ENCODE measurements at regions not wholly inside any gene's neighbourhood (a gene's known extent, or its start where the extent isn't known, plus 50 kb on each side); places are given as distances from the start of the nearest gene placed in this dataset.

- ATAC-seq (no peak), DNase-seq (no peak)
- Histone ChIP-seq H3K79me2 (ENCODE audit: low read length) (peaks cover 58% of the 10 kb centered on the region), H3K4me3 (ENCODE audit: low read length) (no peak overlapping the region), H2AFZ (ENCODE audit: low read length) (no peak overlapping the region), H3K9ac (ENCODE audit: low read length) (no peak overlapping the region), H3K9me3 (ENCODE audit: low read length) (no peaks in the 10 kb centered on the region), H3K4me1 (ENCODE audit: insufficient read depth, low read length) (no peaks in the 10 kb centered on the region; the same call in 1 of the 2 replicates), H3K4me2 (ENCODE audit: low read length) (no peak overlapping the region), H4K20me1 (ENCODE audit: low read length) (no peaks in the 10 kb centered on the region), H3F3A (ENCODE audit: low read length, unreplicated experiment) (no peaks in the 10 kb centered on the region), H3K9me2 (replicated peaks; ENCODE audit: low read length) (no peaks in the 10 kb centered on the region), H3K36me3 (ENCODE audit: low read depth, low read length) (no peaks in the 10 kb centered on the region), H3K27me3 (ENCODE audit: low read length) (no peaks in the 10 kb centered on the region), H3K27ac (ENCODE audit: low read length) (no peak overlapping the region)
- POLR2A ChIA-PET (ENCODE audit: unreplicated experiment), result no interaction called here
- CTCF ChIA-PET, result no interaction called here
- intact Hi-C loops (cut with micrococcal nuclease), result no loop called here
- TF ChIP-seq EZH2 (IDR thresholded peaks at IDR 0.05; ENCODE audit: low read length, unreplicated experiment) (no peak), EZH2phosphoT487 (IDR thresholded peaks at IDR 0.05; ENCODE audit: borderline replicate concordance, low read length) (no peak), CTCF (conservative IDR thresholded peaks at IDR 0.05; ENCODE audit: low read depth, low read length) (no peak)
- no TSS peak for BruUV-seq (replicated peaks)
Observed at GRCh38 chr2:173537694-173538093, 183.0 kb downstream of the CDCA7 start.

- no peak for ATAC-seq
- TF ChIP-seq EZH2 (IDR thresholded peaks at IDR 0.05; ENCODE audit: low read length, unreplicated experiment) (no peak), EZH2phosphoT487 (IDR thresholded peaks at IDR 0.05; ENCODE audit: borderline replicate concordance, low read length) (no peak), CTCF (conservative IDR thresholded peaks at IDR 0.05; ENCODE audit: low read depth, low read length) (no peak)
- Histone ChIP-seq H3K27me3 (ENCODE audit: low read length) (no peaks in the 10 kb centered on the region), H3K9me3 (ENCODE audit: low read length) (no peaks in the 10 kb centered on the region), H3K27ac (ENCODE audit: low read length) (no peak overlapping the region), H3K4me3 (ENCODE audit: low read length) (no peak overlapping the region), H3K9ac (ENCODE audit: low read length) (no peak overlapping the region), H3K9me2 (replicated peaks; ENCODE audit: low read length) (no peaks in the 10 kb centered on the region), H3K4me1 (ENCODE audit: insufficient read depth, low read length) (no peaks in the 10 kb centered on the region), H3F3A (ENCODE audit: low read length, unreplicated experiment) (no peaks in the 10 kb centered on the region), H3K79me2 (ENCODE audit: low read length) (peaks cover 50% of the 10 kb centered on the region), H4K20me1 (ENCODE audit: low read length) (no peaks in the 10 kb centered on the region), H3K4me2 (ENCODE audit: low read length) (no peak overlapping the region), H2AFZ (ENCODE audit: low read length) (no peak overlapping the region), H3K36me3 (ENCODE audit: low read depth, low read length) (no peaks in the 10 kb centered on the region)
- BruUV-seq (replicated peaks), result no TSS peak
- intact Hi-C loops (cut with micrococcal nuclease), result no loop called here
- DNase-seq, result no peak
- ChIA-PET CTCF (no interaction called here), POLR2A (ENCODE audit: unreplicated experiment) (no interaction called here)
Observed at GRCh38 chr2:173539615-173540014, 184.9 kb downstream of the CDCA7 start.

- no peaks in the 10 kb centered on the region for H3F3A ChIP-seq (ENCODE audit: low read length, unreplicated experiment)
Observed at GRCh38 chr2:173544641-173545363, 190.1 kb downstream of the CDCA7 start.

More at GRCh38 chr2:173544641-173545363, 190.1 kb downstream of the CDCA7 start:
- no peaks in the 10 kb centered on the region for H3K9me3 ChIP-seq (ENCODE audit: low read length)
- no peaks in the 10 kb centered on the region for H3K27me3 ChIP-seq (ENCODE audit: low read length)
- no peak overlapping the region for H3K27ac ChIP-seq (ENCODE audit: low read length)
- DNase-seq, result no peak
- ChIA-PET POLR2A (ENCODE audit: unreplicated experiment) (no interaction called here), CTCF (interaction anchor here (0.6 kb wide), 1 partner anchor 40 kb away, joined by 3 read pairs; no protein-coding TSS in a partner anchor)
- no peaks in the 10 kb centered on the region for H3K36me3 ChIP-seq (ENCODE audit: low read depth, low read length)
- intact Hi-C loops (cut with micrococcal nuclease), result no loop called here
- H2AFZ ChIP-seq (ENCODE audit: low read length), result no peak overlapping the region
- no peaks in the 10 kb centered on the region for H3K9me2 ChIP-seq (replicated peaks; ENCODE audit: low read length)
- H3K4me2 ChIP-seq (ENCODE audit: low read length), result no peak overlapping the region
- H3K9ac ChIP-seq (ENCODE audit: low read length), result no peak overlapping the region
- no peak for ATAC-seq
- no peak for TF ChIP-seq EZH2 (IDR thresholded peaks at IDR 0.05; ENCODE audit: low read length, unreplicated experiment)
- TF ChIP-seq EZH2phosphoT487 (IDR thresholded peaks at IDR 0.05; ENCODE audit: borderline replicate concordance, low read length), result no peak
- TF ChIP-seq CTCF (conservative IDR thresholded peaks at IDR 0.05; ENCODE audit: low read depth, low read length), result no peak
- no peaks in the 10 kb centered on the region for H4K20me1 ChIP-seq (ENCODE audit: low read length)
- peaks cover 28% of the 10 kb centered on the region for H3K79me2 ChIP-seq (ENCODE audit: low read length)
- no TSS peak for BruUV-seq (replicated peaks)
- H3K4me3 ChIP-seq (ENCODE audit: low read length), result no peak overlapping the region
- H3K4me1 ChIP-seq (ENCODE audit: insufficient read depth, low read length), result peaks cover 12% of the 10 kb centered on the region; the same call in 1 of the 2 replicates

Data from PC-3 (cell line).